HFFc6 (cell line): ENCODE measurements at regions not wholly inside any gene's neighbourhood (a gene's known extent, or its start where the extent isn't known, plus 50 kb on each side); places are given as distances from the start of the nearest gene placed in this dataset.
"Not testable (repeated sequence)": the region's sequence is repeated elsewhere in the genome, so short reads cannot be mapped to it uniquely, and the experiment has no call there.

Source experiments
- DNase-seq: peaks from one replicate; pipeline ENCODE4 v3.0.0-alpha.2; 2018
- H3K27ac Mint-ChIP-seq: 2 replicates; pipeline ENCODE4 v1.8.0; 2020; ENCODE audit warnings: mild to moderate bottlenecking, mixed read lengths
- H3K27me3 Mint-ChIP-seq: 2 replicates; pipeline ENCODE4 v1.8.0; 2021; ENCODE audit warnings: mild to moderate bottlenecking, moderate library complexity, mixed read lengths; ENCODE audit not compliant: insufficient read depth
- H3K36me3 Mint-ChIP-seq: 2 replicates; pipeline ENCODE4 v1.8.0; 2021; ENCODE audit warnings: low read depth, mixed read lengths
- H3K4me1 Mint-ChIP-seq: 2 replicates; pipeline ENCODE4 v1.8.0; 2020; ENCODE audit warnings: low read depth, mixed read lengths
- H3K4me3 Mint-ChIP-seq: 2 replicates; pipeline ENCODE4 v1.8.0; 2020; ENCODE audit warnings: mild to moderate bottlenecking, moderate library complexity, mixed read lengths
- H3K9me3 Mint-ChIP-seq: 2 replicates; pipeline ENCODE4 v1.8.0; 2020; ENCODE audit warnings: mild to moderate bottlenecking, mixed read lengths
- CTCF ChIP-seq: fragments of 200-600 bp; sonication (generic); IDR thresholded peaks from 2 replicates; pipeline ENCODE4 v1.5.0; 2021; ENCODE audit warnings: antibody characterized with exemption, mild to moderate bottlenecking

- H3K27me3 Mint-ChIP-seq: no peaks in the 10 kb centered on the region
- H3K36me3 Mint-ChIP-seq: no peaks in the 10 kb centered on the region
- no peak overlapping the region for H3K27ac Mint-ChIP-seq
- peaks cover 10% of the 10 kb centered on the region for H3K9me3 Mint-ChIP-seq
- no peak overlapping the region for H3K4me3 Mint-ChIP-seq
- H3K4me1 Mint-ChIP-seq: no peaks in the 10 kb centered on the region
- no peak for DNase-seq
- no peak for TF ChIP-seq CTCF
Observed at GRCh38 chr20:47907031-47907675, 121.9 kb upstream of the SULF2 start.

GRCh38 chr20:47906348-47906660, 121.0 kb upstream of the SULF2 start:
- H3K9me3 Mint-ChIP-seq: peaks cover 3% of the 10 kb centered on the region; the same call in 1 of the 2 replicates
- no peak overlapping the region for H3K4me3 Mint-ChIP-seq
- DNase-seq: no peak
- no peak overlapping the region for H3K27ac Mint-ChIP-seq
- no peaks in the 10 kb centered on the region for H3K27me3 Mint-ChIP-seq
- no peaks in the 10 kb centered on the region for H3K36me3 Mint-ChIP-seq
- TF ChIP-seq CTCF: no peak
- H3K4me1 Mint-ChIP-seq: no peaks in the 10 kb centered on the region

DNA sequence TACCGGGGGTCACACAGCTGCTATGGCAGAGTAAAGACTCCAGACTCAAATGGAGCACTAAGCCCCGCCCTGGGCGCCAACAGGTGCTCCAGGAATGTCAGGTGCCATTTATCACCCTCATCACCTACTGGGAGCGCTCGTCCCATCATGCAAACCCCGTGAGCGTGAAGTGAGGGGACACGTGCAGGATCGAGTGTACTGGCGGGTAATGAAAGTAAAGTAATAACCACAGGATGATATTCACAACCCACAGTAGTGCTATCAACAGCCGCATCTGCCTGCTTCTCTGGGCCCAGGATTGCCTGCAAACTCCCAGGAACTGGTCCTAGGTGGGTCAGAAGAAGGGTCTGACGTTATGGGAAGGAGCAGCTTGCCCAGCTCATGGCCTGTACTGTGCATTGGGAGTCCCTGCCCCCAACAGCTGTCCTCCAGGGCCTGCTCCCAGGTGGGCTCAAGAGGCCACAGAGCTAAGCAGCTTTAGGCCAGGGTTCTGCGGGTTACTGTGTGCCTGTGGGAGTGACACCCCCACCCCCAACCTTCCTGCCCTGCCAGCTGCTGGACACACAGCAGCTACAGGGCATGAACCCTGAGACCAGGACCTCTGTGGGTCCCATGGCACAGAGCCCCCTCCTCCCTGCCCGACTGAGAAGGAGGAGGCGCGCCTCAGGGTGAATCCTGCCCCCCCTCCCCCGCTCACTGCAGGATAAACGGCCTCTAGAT, 120.5 kb upstream of the SULF2 start:
- Mint-ChIP-seq H3K4me3 (no peak overlapping the region), H3K9me3 (no peaks in the 10 kb centered on the region), H3K27me3 (no peaks in the 10 kb centered on the region), H3K27ac (no peak overlapping the region), H3K4me1 (no peaks in the 10 kb centered on the region), H3K36me3 (no peaks in the 10 kb centered on the region)
- DNase-seq: no peak
- TF ChIP-seq CTCF: no peak

GRCh38 chr20:47903009-47903408, 117.7 kb upstream of the SULF2 start:
- H3K36me3 Mint-ChIP-seq, H3K27me3 Mint-ChIP-seq, H3K9me3 Mint-ChIP-seq, H3K4me3 Mint-ChIP-seq, DNase-seq, H3K4me1 Mint-ChIP-seq, H3K27ac Mint-ChIP-seq: not testable (repeated sequence)

- H3K9me3 Mint-ChIP-seq, H3K36me3 Mint-ChIP-seq, H3K4me3 Mint-ChIP-seq, H3K27ac Mint-ChIP-seq, H3K27me3 Mint-ChIP-seq, DNase-seq, H3K4me1 Mint-ChIP-seq: not testable (repeated sequence)
Observed at GRCh38 chr20:47899313-47899712, 114.0 kb upstream of the SULF2 start.

- Mint-ChIP-seq H3K9me3 (peaks cover 10% of the 10 kb centered on the region; the same call in 1 of the 2 replicates), H3K4me1 (no peaks in the 10 kb centered on the region), H3K36me3 (peaks cover 4% of the 10 kb centered on the region; the same call in 1 of the 2 replicates), H3K4me3 (no peak overlapping the region), H3K27ac (no peak overlapping the region), H3K27me3 (peaks cover 7% of the 10 kb centered on the region; the same call in 1 of the 2 replicates)
- DNase-seq: no peak
- TF ChIP-seq CTCF: no peak
Observed at GRCh38 chr20:47897461-47897860, 112.2 kb upstream of the SULF2 start.

- not testable (repeated sequence) for H3K4me1 Mint-ChIP-seq, H3K27ac Mint-ChIP-seq, H3K36me3 Mint-ChIP-seq, H3K9me3 Mint-ChIP-seq, H3K4me3 Mint-ChIP-seq, H3K27me3 Mint-ChIP-seq, DNase-seq
Observed at GRCh38 chr20:47892681-47893080, 107.4 kb upstream of the SULF2 start.

GRCh38 chr20:47890708-47891107, 105.4 kb upstream of the SULF2 start:
- not testable (repeated sequence) for H3K4me1 Mint-ChIP-seq, H3K36me3 Mint-ChIP-seq, H3K27me3 Mint-ChIP-seq, H3K9me3 Mint-ChIP-seq, H3K4me3 Mint-ChIP-seq, DNase-seq, H3K27ac Mint-ChIP-seq

- H3K4me1 Mint-ChIP-seq: not testable (repeated sequence)
Observed at GRCh38 chr20:47889751-47890150, 104.5 kb upstream of the SULF2 start.

More at GRCh38 chr20:47889751-47890150, 104.5 kb upstream of the SULF2 start:
- not testable (repeated sequence) for H3K27ac Mint-ChIP-seq, H3K27me3 Mint-ChIP-seq, H3K4me3 Mint-ChIP-seq, H3K36me3 Mint-ChIP-seq, H3K9me3 Mint-ChIP-seq, DNase-seq
